ENCODE measurements at regions not wholly inside any gene's neighbourhood (a gene's known extent, or its start where the extent isn't known, plus 50 kb on each side); places are given as distances from the start of the nearest gene placed in this dataset.
A peak's percentile ranks its signal among the peaks of the same experiment; 100 is the strongest.

- H3K79me2 ChIP-seq: no peaks in the 10 kb centered on the region
- no peaks in the 10 kb centered on the region for H3K36me3 ChIP-seq (replicated peaks; ENCODE audit: insufficient read depth, low read depth)
- peak; percentile 65 for DNase-seq (ENCODE audit: low spot score)
- H3K9me2 ChIP-seq (replicated peaks; ENCODE audit: insufficient read depth): no peaks in the 10 kb centered on the region
- no peak overlapping the region for H3K4me3 ChIP-seq
- no peaks in the 10 kb centered on the region for H3K4me1 ChIP-seq (ENCODE audit: insufficient read depth)
- peaks cover 15% of the 10 kb centered on the region for H3K27me3 ChIP-seq
- WGBS (ENCODE audit: low lambda C conversion rate, missing lambda C conversion rate): 11% methylated on average over 12 of the region's 12 CpGs
- H3K27ac ChIP-seq: no peak overlapping the region
- H3K9me3 ChIP-seq (ENCODE audit: low read depth): no peaks in the 10 kb centered on the region
- no peak overlapping the region for H2AFZ ChIP-seq
- H3K4me2 ChIP-seq: peak overlapping the region; percentile 0
- TF ChIP-seq CTCF (IDR thresholded peaks at IDR 0.05; ENCODE audit: poor library complexity): peak; percentile 83
- no peak for TF ChIP-seq EZH2 (IDR thresholded peaks at IDR 0.05; ENCODE audit: borderline replicate concordance)
- H4K20me1 ChIP-seq (ENCODE audit: insufficient read depth, poor library complexity, severe bottlenecking): no peaks in the 10 kb centered on the region
Observed at GRCh38 chr14:57066887-57067513, 201.7 kb downstream of the EXOC5 start.

- TF ChIP-seq EZH2 (IDR thresholded peaks at IDR 0.05; ENCODE audit: borderline replicate concordance) (no peak), EZH2phosphoT487 (IDR thresholded peaks at IDR 0.05; ENCODE audit: low read depth, severe bottlenecking, unreplicated experiment) (no peak), CTCF (IDR thresholded peaks at IDR 0.05; ENCODE audit: poor library complexity) (no peak)
- no peaks in the 10 kb centered on the region for H3K9me3 ChIP-seq (ENCODE audit: low read depth)
- H3K36me3 ChIP-seq (replicated peaks; ENCODE audit: insufficient read depth, low read depth): no peaks in the 10 kb centered on the region
- peaks cover 15% of the 10 kb centered on the region for H3K27me3 ChIP-seq
- no peak for DNase-seq (ENCODE audit: low spot score)
- WGBS (ENCODE audit: low lambda C conversion rate, missing lambda C conversion rate): 52% methylated on average over 4 of the region's 4 CpGs
- no peaks in the 10 kb centered on the region for H3K79me2 ChIP-seq
- no peaks in the 10 kb centered on the region for H3K9me2 ChIP-seq (replicated peaks; ENCODE audit: insufficient read depth)
- no peak overlapping the region for H3K27ac ChIP-seq
- H3K4me1 ChIP-seq (ENCODE audit: insufficient read depth): no peaks in the 10 kb centered on the region
- no peak overlapping the region for H3K4me3 ChIP-seq
- H2AFZ ChIP-seq: no peak overlapping the region
- peak overlapping the region; percentile 0 for H3K4me2 ChIP-seq
- no peaks in the 10 kb centered on the region for H4K20me1 ChIP-seq (ENCODE audit: insufficient read depth, poor library complexity, severe bottlenecking)
Observed at GRCh38 chr14:57066463-57066862, 202.2 kb downstream of the EXOC5 start.

- no peak for TF ChIP-seq EZH2 (IDR thresholded peaks at IDR 0.05; ENCODE audit: borderline replicate concordance)
- TF ChIP-seq CTCF (IDR thresholded peaks at IDR 0.05; ENCODE audit: poor library complexity): no peak
- TF ChIP-seq EZH2phosphoT487 (IDR thresholded peaks at IDR 0.05; ENCODE audit: low read depth, severe bottlenecking, unreplicated experiment): no peak
- Histone ChIP-seq H3K4me3 (no peak overlapping the region), H3K27me3 (peaks cover 6% of the 10 kb centered on the region), H3K79me2 (no peaks in the 10 kb centered on the region), H2AFZ (no peak overlapping the region), H3K27ac (peak overlapping the region; percentile 21), H4K20me1 (ENCODE audit: insufficient read depth, poor library complexity, severe bottlenecking) (no peaks in the 10 kb centered on the region), H3K9me2 (replicated peaks; ENCODE audit: insufficient read depth) (no peaks in the 10 kb centered on the region), H3K4me2 (no peak overlapping the region), H3K36me3 (replicated peaks; ENCODE audit: insufficient read depth, low read depth) (no peaks in the 10 kb centered on the region), H3K4me1 (ENCODE audit: insufficient read depth) (peaks cover 10% of the 10 kb centered on the region), H3K9me3 (ENCODE audit: low read depth) (no peaks in the 10 kb centered on the region)
- no peak for DNase-seq (ENCODE audit: low spot score)
- WGBS (ENCODE audit: low lambda C conversion rate, missing lambda C conversion rate): 79% methylated on average over 5 of the region's 5 CpGs
Observed at GRCh38 chr14:57061009-57061711, 207.5 kb downstream of the EXOC5 start.

All from hepatocyte (in vitro differentiated cells).